ENCODE measurements at regions not wholly inside any gene's neighbourhood (a gene's known extent, or its start where the extent isn't known, plus 50 kb on each side); places are given as distances from the start of the nearest gene placed in this dataset.

GRCh38 chr9:130755377-130756007 is 61.9 kb downstream of the EXOSC2 start:
- DNase-seq: no peak
- H3K4me3 ChIP-seq (ENCODE audit: low read depth, low read length): no peak overlapping the region
- ATAC-seq (ENCODE audit: low read depth in 2 of 2): no peak

GRCh38 chr9:130756037-130756436 is 62.5 kb downstream of the EXOSC2 start:
- Mint-ChIP-seq H3K27ac (no peak overlapping the region), H3K4me3 (no peak overlapping the region), H3K27me3 (no peaks in the 10 kb centered on the region), H3K4me1 (peaks cover 5 to 16% (median 9%) of the 10 kb centered on the region in 4 donors), H3K9me3 (no peaks in the 10 kb centered on the region), H3K36me3 (peaks cover 3% of the 10 kb centered on the region)
- no peak overlapping the region for H3K27ac ChIP-seq (ENCODE audit: insufficient read depth, low read length, poor library complexity, severe bottlenecking)
- no peaks in the 10 kb centered on the region for H3K27me3 ChIP-seq (ENCODE audit: control insufficient read depth, insufficient read depth, low read length)
- no peaks in the 10 kb centered on the region for H3K9me3 ChIP-seq (ENCODE audit: control insufficient read depth in 2 of 2, low read length in 2 of 2)
- ATAC-seq (ENCODE audit: low read depth in 2 of 2): no peak
- H3K4me1 ChIP-seq (ENCODE audit: control insufficient read depth, insufficient read depth, low read length, poor library complexity, severe bottlenecking): no peaks in the 10 kb centered on the region
- no peaks in the 10 kb centered on the region for H3K36me3 ChIP-seq (ENCODE audit: control insufficient read depth, insufficient read depth, low read length)
- H3K4me3 ChIP-seq (ENCODE audit: low read depth, low read length): no peak overlapping the region
- no peak for DNase-seq

More at GRCh38 chr9:130755377-130756007, 61.9 kb downstream of the EXOSC2 start:
- H3K9me3 ChIP-seq (ENCODE audit: control insufficient read depth in 2 of 2, low read length in 2 of 2): no peaks in the 10 kb centered on the region
- no peak overlapping the region for H3K4me3 Mint-ChIP-seq
- H3K4me1 ChIP-seq (ENCODE audit: control insufficient read depth, insufficient read depth, low read length, poor library complexity, severe bottlenecking): no peaks in the 10 kb centered on the region
- no peaks in the 10 kb centered on the region for H3K36me3 ChIP-seq (ENCODE audit: control insufficient read depth, insufficient read depth, low read length)
- no peak overlapping the region for H3K27ac ChIP-seq (ENCODE audit: insufficient read depth, low read length, poor library complexity, severe bottlenecking)
- no peaks in the 10 kb centered on the region for H3K27me3 Mint-ChIP-seq
- H3K27ac Mint-ChIP-seq: no peak overlapping the region
- no peaks in the 10 kb centered on the region for H3K27me3 ChIP-seq (ENCODE audit: control insufficient read depth, insufficient read depth, low read length)
- no peaks in the 10 kb centered on the region for H3K9me3 Mint-ChIP-seq
- peaks cover 3% of the 10 kb centered on the region for H3K36me3 Mint-ChIP-seq
- H3K4me1 Mint-ChIP-seq: peaks cover 5 to 16% (median 9%) of the 10 kb centered on the region in 4 donors

GRCh38 chr9:130756455-130757152 is 63.0 kb downstream of the EXOSC2 start:
- Histone ChIP-seq H3K4me3 (ENCODE audit: low read depth, low read length) (no peak overlapping the region), H3K4me1 (ENCODE audit: control insufficient read depth, insufficient read depth, low read length, poor library complexity, severe bottlenecking) (no peaks in the 10 kb centered on the region), H3K27me3 (ENCODE audit: control insufficient read depth, insufficient read depth, low read length) (no peaks in the 10 kb centered on the region), H3K27ac (ENCODE audit: insufficient read depth, low read length, poor library complexity, severe bottlenecking) (no peak overlapping the region), H3K36me3 (ENCODE audit: control insufficient read depth, insufficient read depth, low read length) (no peaks in the 10 kb centered on the region), H3K9me3 (ENCODE audit: control insufficient read depth in 2 of 2, low read length in 2 of 2) (no peaks in the 10 kb centered on the region)
- peaks cover 7% of the 10 kb centered on the region for H3K36me3 Mint-ChIP-seq
- H3K4me1 Mint-ChIP-seq: peaks cover 5 to 20% (median 10%) of the 10 kb centered on the region in 4 donors
- no peak for ATAC-seq (ENCODE audit: low read depth in 2 of 2)
- no peak overlapping the region for H3K4me3 Mint-ChIP-seq
- DNase-seq: no peak
- H3K27ac Mint-ChIP-seq: no peak overlapping the region
- H3K27me3 Mint-ChIP-seq: no peaks in the 10 kb centered on the region
- no peaks in the 10 kb centered on the region for H3K9me3 Mint-ChIP-seq

- no peak overlapping the region for H3K27ac Mint-ChIP-seq
Measured at GRCh38 chr9:130759738-130760137, 66.2 kb downstream of the EXOSC2 start.

GRCh38 chr9:130763331-130764171 is 70.0 kb downstream of the EXOSC2 start:
- Mint-ChIP-seq H3K4me3 (peak overlapping the region in 1 of 4 donors; percentile 61), H3K27me3 (no peaks in the 10 kb centered on the region), H3K36me3 (peaks cover 7% of the 10 kb centered on the region), H3K27ac (no peak overlapping the region), H3K9me3 (peaks cover 0 to 2% (median 0%) of the 10 kb centered on the region in 7 donors), H3K4me1 (peaks cover 6 to 56% (median 38%) of the 10 kb centered on the region in 4 donors)
- Histone ChIP-seq H3K27ac (ENCODE audit: insufficient read depth, low read length, poor library complexity, severe bottlenecking) (no peak overlapping the region), H3K27me3 (ENCODE audit: control insufficient read depth, insufficient read depth, low read length) (no peaks in the 10 kb centered on the region), H3K9me3 (ENCODE audit: control insufficient read depth in 2 of 2, low read length in 2 of 2) (no peaks in the 10 kb centered on the region), H3K4me3 (ENCODE audit: low read depth, low read length) (no peak overlapping the region), H3K4me1 (ENCODE audit: control insufficient read depth, insufficient read depth, low read length, poor library complexity, severe bottlenecking) (peaks cover 3% of the 10 kb centered on the region), H3K36me3 (ENCODE audit: control insufficient read depth, insufficient read depth, low read length) (no peaks in the 10 kb centered on the region)
- no peak for ATAC-seq (ENCODE audit: low read depth in 2 of 2)
- no peak for DNase-seq

More at GRCh38 chr9:130759738-130760137, 66.2 kb downstream of the EXOSC2 start:
- no peak overlapping the region for H3K4me3 ChIP-seq (ENCODE audit: low read depth, low read length)
- no peaks in the 10 kb centered on the region for H3K9me3 ChIP-seq (ENCODE audit: control insufficient read depth in 2 of 2, low read length in 2 of 2)
- ATAC-seq (ENCODE audit: low read depth in 2 of 2) (no peak), DNase-seq (no peak)
- H3K36me3 Mint-ChIP-seq: peaks cover 7% of the 10 kb centered on the region
- no peaks in the 10 kb centered on the region for H3K27me3 Mint-ChIP-seq
- H3K9me3 Mint-ChIP-seq: peaks cover 0 to 2% (median 0%) of the 10 kb centered on the region in 7 donors
- no peak overlapping the region for H3K4me3 Mint-ChIP-seq
- no peaks in the 10 kb centered on the region for H3K4me1 ChIP-seq (ENCODE audit: control insufficient read depth, insufficient read depth, low read length, poor library complexity, severe bottlenecking)
- H3K27ac ChIP-seq (ENCODE audit: insufficient read depth, low read length, poor library complexity, severe bottlenecking): no peak overlapping the region
- no peaks in the 10 kb centered on the region for H3K36me3 ChIP-seq (ENCODE audit: control insufficient read depth, insufficient read depth, low read length)
- peaks cover 5 to 37% (median 20%) of the 10 kb centered on the region in 4 donors for H3K4me1 Mint-ChIP-seq
- H3K27me3 ChIP-seq (ENCODE audit: control insufficient read depth, insufficient read depth, low read length): no peaks in the 10 kb centered on the region

GRCh38 chr9:130765137-130766020 is 69.7 kb upstream of the ABL1 start:
- Histone ChIP-seq H3K4me1 (ENCODE audit: control insufficient read depth, insufficient read depth, low read length, poor library complexity, severe bottlenecking) (peaks cover 3% of the 10 kb centered on the region), H3K36me3 (ENCODE audit: control insufficient read depth, insufficient read depth, low read length) (no peaks in the 10 kb centered on the region), H3K27ac (ENCODE audit: insufficient read depth, low read length, poor library complexity, severe bottlenecking) (no peak overlapping the region), H3K9me3 (ENCODE audit: control insufficient read depth in 2 of 2, low read length in 2 of 2) (no peaks in the 10 kb centered on the region), H3K27me3 (ENCODE audit: control insufficient read depth, insufficient read depth, low read length) (no peaks in the 10 kb centered on the region), H3K4me3 (ENCODE audit: low read depth, low read length) (no peak overlapping the region)
- H3K27ac Mint-ChIP-seq: peak overlapping the region; percentile 15 to 92 (median 55)
- H3K4me3 Mint-ChIP-seq: no peak overlapping the region
- ATAC-seq (ENCODE audit: low read depth in 2 of 2) (no peak), DNase-seq (peak in 1 of 3 donors; percentile 8)
- H3K4me1 Mint-ChIP-seq: peaks cover 5 to 54% (median 40%) of the 10 kb centered on the region in 4 donors
- H3K9me3 Mint-ChIP-seq: peaks cover 0 to 2% (median 0%) of the 10 kb centered on the region in 7 donors
- peaks cover 4% of the 10 kb centered on the region for H3K36me3 Mint-ChIP-seq
- no peaks in the 10 kb centered on the region for H3K27me3 Mint-ChIP-seq

Measured in CD4-positive, CD25-positive, alpha-beta regulatory T cell (primary cell).